ENCODE measurements at regions not wholly inside any gene's neighbourhood (a gene's known extent, or its start where the extent isn't known, plus 50 kb on each side); places are given as distances from the start of the nearest gene placed in this dataset.

GRCh38 chr4:28001698-28002097, 1141.1 kb downstream of the STIM2 start:
- no peak for FAIRE-seq
- no peaks in the 10 kb centered on the region for H3K27me3 Mint-ChIP-seq (ENCODE audit: low read depth, unreplicated experiment)

DNA sequence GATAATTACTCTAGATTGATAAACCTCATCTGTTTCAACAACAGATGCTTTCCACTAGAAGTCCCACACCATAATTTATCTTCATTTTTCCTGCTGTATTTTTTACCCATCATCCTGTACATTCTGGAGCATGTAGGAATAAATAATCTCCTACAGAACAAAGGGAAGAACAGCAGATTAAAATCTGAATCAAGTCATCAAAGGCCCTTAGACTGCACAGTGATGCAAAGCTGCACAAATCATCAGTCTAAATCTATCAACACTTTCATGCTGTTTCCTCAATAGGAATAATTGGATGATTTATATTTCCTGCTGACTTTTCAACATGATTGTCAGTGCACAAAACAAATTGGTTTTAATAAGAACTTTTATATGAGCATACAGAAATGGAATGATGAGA, 1143.9 kb downstream of the STIM2 start:
- Mint-ChIP-seq H3K9me3 (ENCODE audit: unreplicated experiment) (no peaks in the 10 kb centered on the region), H3K4me3 (ENCODE audit: unreplicated experiment) (no peak overlapping the region), H3K27ac (ENCODE audit: unreplicated experiment) (no peak overlapping the region), H3K4me1 (ENCODE audit: low read depth, unreplicated experiment) (no peaks in the 10 kb centered on the region), H3K27me3 (ENCODE audit: low read depth, unreplicated experiment) (no peaks in the 10 kb centered on the region), H3K36me3 (ENCODE audit: low read depth, unreplicated experiment) (no peaks in the 10 kb centered on the region)
- FAIRE-seq = no peak
- DNase-seq (ENCODE audit: low read depth) = no peak
- Histone ChIP-seq H3K36me3 (ENCODE audit: insufficient read depth, low read length) (no peaks in the 10 kb centered on the region), H3K4me3 (ENCODE audit: insufficient read depth, low read depth, low read length) (no peak overlapping the region), H3K9ac (ENCODE audit: low read length) (no peak overlapping the region), H3K9me3 (ENCODE audit: insufficient read depth, low read depth, low read length) (no peaks in the 10 kb centered on the region), H3K79me2 (ENCODE audit: insufficient read depth, low read length) (no peaks in the 10 kb centered on the region), H3K27ac (ENCODE audit: low read depth, low read length) (no peak overlapping the region), H3K27me3 (ENCODE audit: insufficient read depth, low read length) (no peaks in the 10 kb centered on the region), H2AFZ (ENCODE audit: low read depth, low read length) (no peak overlapping the region), H3K4me1 (ENCODE audit: insufficient read depth, low read length) (no peaks in the 10 kb centered on the region), H4K20me1 (ENCODE audit: insufficient read depth, low read length) (no peaks in the 10 kb centered on the region), H3K4me2 (ENCODE audit: low read length) (no peak overlapping the region)
- no peak for TF ChIP-seq EZH2 (IDR thresholded peaks at IDR 0.05; ENCODE audit: insufficient read depth, low read length)
- no peak for TF ChIP-seq CTCF (IDR thresholded peaks at IDR 0.05; ENCODE audit: insufficient read depth, low read depth, low read length)

More at GRCh38 chr4:28001698-28002097, 1141.1 kb downstream of the STIM2 start:
- no peaks in the 10 kb centered on the region for H3K27me3 ChIP-seq (ENCODE audit: insufficient read depth, low read length)
- Mint-ChIP-seq H3K36me3 (ENCODE audit: low read depth, unreplicated experiment) (no peaks in the 10 kb centered on the region), H3K27ac (ENCODE audit: unreplicated experiment) (no peak overlapping the region), H3K9me3 (ENCODE audit: unreplicated experiment) (no peaks in the 10 kb centered on the region), H3K4me1 (ENCODE audit: low read depth, unreplicated experiment) (no peaks in the 10 kb centered on the region), H3K4me3 (ENCODE audit: unreplicated experiment) (no peak overlapping the region)
- no peaks in the 10 kb centered on the region for H4K20me1 ChIP-seq (ENCODE audit: insufficient read depth, low read length)
- no peaks in the 10 kb centered on the region for H3K9me3 ChIP-seq (ENCODE audit: insufficient read depth, low read depth, low read length)
- no peak overlapping the region for H2AFZ ChIP-seq (ENCODE audit: low read depth, low read length)
- no peaks in the 10 kb centered on the region for H3K36me3 ChIP-seq (ENCODE audit: insufficient read depth, low read length)
- H3K4me1 ChIP-seq (ENCODE audit: insufficient read depth, low read length) = no peaks in the 10 kb centered on the region
- H3K79me2 ChIP-seq (ENCODE audit: insufficient read depth, low read length) = no peaks in the 10 kb centered on the region
- TF ChIP-seq EZH2 (IDR thresholded peaks at IDR 0.05; ENCODE audit: insufficient read depth, low read length) (no peak), CTCF (IDR thresholded peaks at IDR 0.05; ENCODE audit: insufficient read depth, low read depth, low read length) (no peak)
- H3K4me3 ChIP-seq (ENCODE audit: insufficient read depth, low read depth, low read length) = no peak overlapping the region
- no peak overlapping the region for H3K27ac ChIP-seq (ENCODE audit: low read depth, low read length)
- H3K9ac ChIP-seq (ENCODE audit: low read length) = no peak overlapping the region
- no peak for DNase-seq (ENCODE audit: low read depth)
- H3K4me2 ChIP-seq (ENCODE audit: low read length) = no peak overlapping the region

GRCh38 chr4:28006021-28006420, 1145.4 kb downstream of the STIM2 start:
- Histone ChIP-seq H2AFZ (ENCODE audit: low read depth, low read length) (no peak overlapping the region), H3K27me3 (ENCODE audit: insufficient read depth, low read length) (no peaks in the 10 kb centered on the region), H3K4me1 (ENCODE audit: insufficient read depth, low read length) (no peaks in the 10 kb centered on the region), H3K36me3 (ENCODE audit: insufficient read depth, low read length) (no peaks in the 10 kb centered on the region), H3K9me3 (ENCODE audit: insufficient read depth, low read depth, low read length) (no peaks in the 10 kb centered on the region), H3K9ac (ENCODE audit: low read length) (no peak overlapping the region), H3K4me3 (ENCODE audit: insufficient read depth, low read depth, low read length) (no peak overlapping the region), H3K4me2 (ENCODE audit: low read length) (no peak overlapping the region), H3K27ac (ENCODE audit: low read depth, low read length) (no peak overlapping the region), H4K20me1 (ENCODE audit: insufficient read depth, low read length) (no peaks in the 10 kb centered on the region), H3K79me2 (ENCODE audit: insufficient read depth, low read length) (no peaks in the 10 kb centered on the region)
- TF ChIP-seq CTCF (IDR thresholded peaks at IDR 0.05; ENCODE audit: insufficient read depth, low read depth, low read length) (no peak), EZH2 (IDR thresholded peaks at IDR 0.05; ENCODE audit: insufficient read depth, low read length) (no peak)
- no peaks in the 10 kb centered on the region for H3K9me3 Mint-ChIP-seq (ENCODE audit: unreplicated experiment)
- no peaks in the 10 kb centered on the region for H3K36me3 Mint-ChIP-seq (ENCODE audit: low read depth, unreplicated experiment)
- FAIRE-seq (no peak), DNase-seq (ENCODE audit: low read depth) (no peak)
- no peaks in the 10 kb centered on the region for H3K4me1 Mint-ChIP-seq (ENCODE audit: low read depth, unreplicated experiment)
- no peak overlapping the region for H3K4me3 Mint-ChIP-seq (ENCODE audit: unreplicated experiment)
- H3K27ac Mint-ChIP-seq (ENCODE audit: unreplicated experiment) = no peak overlapping the region
- H3K27me3 Mint-ChIP-seq (ENCODE audit: low read depth, unreplicated experiment) = no peaks in the 10 kb centered on the region

All from astrocyte (in vitro differentiated cells and primary cell).